ENCODE measurements at regions not wholly inside any gene's neighbourhood (a gene's known extent, or its start where the extent isn't known, plus 50 kb on each side); places are given as distances from the start of the nearest gene placed in this dataset.

DNA sequence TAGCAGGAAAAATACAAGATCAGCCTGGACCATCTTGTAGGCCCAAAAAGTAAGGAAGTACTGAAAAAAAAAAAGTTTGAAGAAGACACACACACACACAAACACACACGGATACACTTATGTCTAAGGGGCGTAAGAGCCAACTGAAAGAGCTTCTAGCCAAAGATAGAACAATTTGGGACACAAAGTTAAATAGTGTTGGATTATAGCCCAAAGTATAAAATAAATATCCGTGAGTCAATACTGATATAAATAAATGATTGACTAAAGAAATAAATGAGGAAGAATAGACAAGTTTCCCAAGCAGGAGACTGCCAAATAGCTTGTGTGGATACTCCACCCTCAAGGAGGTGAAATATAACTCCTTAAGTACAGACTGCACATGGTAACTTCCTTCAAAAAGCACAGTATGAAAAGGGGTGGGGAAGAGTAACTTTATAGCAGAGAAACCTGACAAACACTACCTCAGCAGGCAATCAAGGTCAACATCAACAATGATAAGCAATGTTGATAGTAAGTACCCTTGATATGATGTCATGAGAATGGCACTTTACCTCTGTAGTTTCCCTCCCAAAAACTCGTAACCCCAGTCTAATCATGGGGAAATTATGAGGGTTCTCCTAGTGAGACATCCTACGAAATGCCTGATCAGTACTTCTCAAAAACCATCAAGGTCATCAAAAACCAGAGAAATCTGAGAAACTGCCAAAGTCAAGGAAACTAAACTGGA, 187.3 kb upstream of the ATP11B start:
- H3K27ac ChIP-seq (ENCODE audit: low read depth, low read length): no peak overlapping the region
- no peaks in the 10 kb centered on the region for H3K4me1 ChIP-seq (ENCODE audit: control insufficient read depth, low read length)
- H3K9me3 ChIP-seq (ENCODE audit: control insufficient read depth, insufficient read depth, low read length): no peaks in the 10 kb centered on the region
- H3K4me3 ChIP-seq (ENCODE audit: low read length): no peak overlapping the region
- H3F3A ChIP-seq (ENCODE audit: control insufficient read depth, insufficient read depth): no peaks in the 10 kb centered on the region
- no peaks in the 10 kb centered on the region for H3K27me3 ChIP-seq (ENCODE audit: control insufficient read depth, low read length)
- H3K4me2 ChIP-seq (ENCODE audit: low read length): no peak overlapping the region
- H3K36me3 ChIP-seq (ENCODE audit: control insufficient read depth, low read length): no peaks in the 10 kb centered on the region
- no peaks in the 10 kb centered on the region for H3K9me2 ChIP-seq (replicated peaks; ENCODE audit: control insufficient read depth, low read length)
- H4K20me1 ChIP-seq (ENCODE audit: control insufficient read depth, insufficient read depth, low read depth, low read length): no peaks in the 10 kb centered on the region
- TF ChIP-seq, protein P1, sequence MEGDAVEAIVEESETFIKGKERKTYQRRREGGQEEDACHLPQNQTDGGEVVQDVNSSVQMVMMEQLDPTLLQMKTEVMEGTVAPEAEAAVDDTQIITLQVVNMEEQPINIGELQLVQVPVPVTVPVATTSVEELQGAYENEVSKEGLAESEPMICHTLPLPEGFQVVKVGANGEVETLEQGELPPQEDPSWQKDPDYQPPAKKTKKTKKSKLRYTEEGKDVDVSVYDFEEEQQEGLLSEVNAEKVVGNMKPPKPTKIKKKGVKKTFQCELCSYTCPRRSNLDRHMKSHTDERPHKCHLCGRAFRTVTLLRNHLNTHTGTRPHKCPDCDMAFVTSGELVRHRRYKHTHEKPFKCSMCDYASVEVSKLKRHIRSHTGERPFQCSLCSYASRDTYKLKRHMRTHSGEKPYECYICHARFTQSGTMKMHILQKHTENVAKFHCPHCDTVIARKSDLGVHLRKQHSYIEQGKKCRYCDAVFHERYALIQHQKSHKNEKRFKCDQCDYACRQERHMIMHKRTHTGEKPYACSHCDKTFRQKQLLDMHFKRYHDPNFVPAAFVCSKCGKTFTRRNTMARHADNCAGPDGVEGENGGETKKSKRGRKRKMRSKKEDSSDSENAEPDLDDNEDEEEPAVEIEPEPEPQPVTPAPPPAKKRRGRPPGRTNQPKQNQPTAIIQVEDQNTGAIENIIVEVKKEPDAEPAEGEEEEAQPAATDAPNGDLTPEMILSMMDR (IDR thresholded peaks at IDR 0.05; ENCODE audit: low read depth, low read length, poor library complexity, severe bottlenecking): no peak
- no peak for TF ChIP-seq EZH2phosphoT487 (IDR thresholded peaks at IDR 0.05; ENCODE audit: borderline replicate concordance, low read length)
- H3K79me2 ChIP-seq (ENCODE audit: control insufficient read depth, low read length): no peaks in the 10 kb centered on the region

DNA sequence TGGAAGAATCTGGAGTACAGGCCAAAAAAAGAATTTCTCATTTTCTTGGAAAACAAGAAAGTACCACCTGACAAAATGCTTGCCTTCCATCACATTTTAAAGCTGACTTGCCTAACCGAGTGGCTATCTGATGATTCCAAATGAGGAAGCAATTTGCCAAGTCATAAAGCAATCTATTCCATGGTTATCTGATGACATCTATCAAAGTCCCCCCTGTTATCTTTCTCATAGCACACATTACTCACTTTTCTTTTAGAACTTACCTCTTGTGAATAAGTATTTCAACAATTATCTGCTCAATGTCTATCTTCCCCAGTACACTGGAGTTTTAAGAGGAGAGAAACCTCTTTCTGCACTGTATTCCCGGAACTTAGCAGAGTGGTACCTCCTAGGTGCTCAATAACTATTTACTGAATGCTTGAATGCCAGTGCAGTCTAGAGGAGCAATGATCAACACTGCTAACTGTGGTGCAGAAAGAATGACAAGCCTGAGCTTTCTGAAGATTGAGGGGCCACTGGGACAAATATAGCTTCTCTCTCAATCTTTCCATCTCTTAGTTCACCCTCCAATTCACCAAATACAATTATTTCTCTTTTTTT, 186.3 kb upstream of the ATP11B start:
- Histone ChIP-seq H3K27me3 (ENCODE audit: control insufficient read depth, low read length) (no peaks in the 10 kb centered on the region), H3K4me2 (ENCODE audit: low read length) (no peak overlapping the region), H3K9me2 (replicated peaks; ENCODE audit: control insufficient read depth, low read length) (no peaks in the 10 kb centered on the region)

DNA sequence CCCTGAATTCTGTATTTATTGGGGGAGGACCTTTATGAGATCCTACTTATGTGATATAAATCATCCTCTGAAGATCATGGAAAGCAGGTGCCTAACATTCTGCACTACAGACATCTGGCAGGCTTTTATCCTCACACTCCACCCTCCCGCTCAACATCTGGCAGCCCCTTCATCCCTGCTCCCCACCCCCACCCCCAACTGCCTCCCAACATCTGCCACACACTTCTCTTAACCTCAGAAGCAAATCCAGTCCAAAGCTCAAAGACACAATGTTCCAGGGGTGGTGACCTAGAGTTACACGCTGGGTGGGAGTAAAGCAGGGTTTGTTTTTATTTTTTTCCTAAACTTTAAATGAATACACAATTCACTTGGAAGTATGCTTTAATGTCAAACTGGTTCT, 184.5 kb upstream of the ATP11B start:
- H3K27me3 ChIP-seq (ENCODE audit: control insufficient read depth, low read length): no peaks in the 10 kb centered on the region
- H3K79me2 ChIP-seq (ENCODE audit: control insufficient read depth, low read length): no peaks in the 10 kb centered on the region
- no peaks in the 10 kb centered on the region for H3K9me3 ChIP-seq (ENCODE audit: control insufficient read depth, insufficient read depth, low read length)
- no peaks in the 10 kb centered on the region for H3F3A ChIP-seq (ENCODE audit: control insufficient read depth, insufficient read depth)
- TF ChIP-seq EZH2phosphoT487 (IDR thresholded peaks at IDR 0.05; ENCODE audit: borderline replicate concordance, low read length): no peak
- TF ChIP-seq, protein P1 (IDR thresholded peaks at IDR 0.05; ENCODE audit: low read depth, low read length, poor library complexity, severe bottlenecking): no peak
- H4K20me1 ChIP-seq (ENCODE audit: control insufficient read depth, insufficient read depth, low read depth, low read length): no peaks in the 10 kb centered on the region
- no peak overlapping the region for H3K4me3 ChIP-seq (ENCODE audit: low read length)
- no peaks in the 10 kb centered on the region for H3K4me1 ChIP-seq (ENCODE audit: control insufficient read depth, low read length)
- no peak overlapping the region for H3K27ac ChIP-seq (ENCODE audit: low read depth, low read length)
- H3K36me3 ChIP-seq (ENCODE audit: control insufficient read depth, low read length): no peaks in the 10 kb centered on the region
- H3K4me2 ChIP-seq (ENCODE audit: low read length): no peak overlapping the region
- H3K9me2 ChIP-seq (replicated peaks; ENCODE audit: control insufficient read depth, low read length): no peaks in the 10 kb centered on the region

More for the DNA sequence above, 186.3 kb upstream of the ATP11B start:
- no peaks in the 10 kb centered on the region for H3K9me3 ChIP-seq (ENCODE audit: control insufficient read depth, insufficient read depth, low read length)
- no peak overlapping the region for H3K27ac ChIP-seq (ENCODE audit: low read depth, low read length)
- no peak overlapping the region for H3K4me3 ChIP-seq (ENCODE audit: low read length)
- H3F3A ChIP-seq (ENCODE audit: control insufficient read depth, insufficient read depth): no peaks in the 10 kb centered on the region
- no peaks in the 10 kb centered on the region for H3K4me1 ChIP-seq (ENCODE audit: control insufficient read depth, low read length)
- no peaks in the 10 kb centered on the region for H3K36me3 ChIP-seq (ENCODE audit: control insufficient read depth, low read length)
- TF ChIP-seq, protein P1 (IDR thresholded peaks at IDR 0.05; ENCODE audit: low read depth, low read length, poor library complexity, severe bottlenecking): no peak
- TF ChIP-seq EZH2phosphoT487 (IDR thresholded peaks at IDR 0.05; ENCODE audit: borderline replicate concordance, low read length): no peak
- no peaks in the 10 kb centered on the region for H4K20me1 ChIP-seq (ENCODE audit: control insufficient read depth, insufficient read depth, low read depth, low read length)
- no peaks in the 10 kb centered on the region for H3K79me2 ChIP-seq (ENCODE audit: control insufficient read depth, low read length)
